GM13977 (cell line): ENCODE measurements at regions not wholly inside any gene's neighbourhood (a gene's known extent, or its start where the extent isn't known, plus 50 kb on each side); places are given as distances from the start of the nearest gene placed in this dataset.

Experiments
- DNase-seq: peaks from one replicate; pipeline ENCODE4 v3.0.0; 2012; ENCODE audit warnings: low spot score
- in situ Hi-C: fragments of 300-500 bp; cut with MboI; formaldehyde crosslinking; loops from one replicate; pipeline ENCODE4 v1.12.0; 2022; ENCODE audit warnings: low sequenced_read_pairs, low pct_unique_long_range_greater_than_20kb, mixed read lengths, inconsistent platforms; ENCODE audit not compliant: unreplicated experiment
- TF ChIP-seq, protein P1 (sequence below): IDR thresholded peaks from 2 replicates; pipeline ENCODE4 v1.5.1; 2012; ENCODE audit warnings: mild to moderate bottlenecking, control low read depth; ENCODE audit not compliant: insufficient read depth; ENCODE audit errors: extremely low read depth, missing control alignments

GRCh38 chr2:150690870-150691269 is 203.4 kb upstream of the RND3 start:
- in situ Hi-C loops, result no loop called here
- TF ChIP-seq, protein P1, sequence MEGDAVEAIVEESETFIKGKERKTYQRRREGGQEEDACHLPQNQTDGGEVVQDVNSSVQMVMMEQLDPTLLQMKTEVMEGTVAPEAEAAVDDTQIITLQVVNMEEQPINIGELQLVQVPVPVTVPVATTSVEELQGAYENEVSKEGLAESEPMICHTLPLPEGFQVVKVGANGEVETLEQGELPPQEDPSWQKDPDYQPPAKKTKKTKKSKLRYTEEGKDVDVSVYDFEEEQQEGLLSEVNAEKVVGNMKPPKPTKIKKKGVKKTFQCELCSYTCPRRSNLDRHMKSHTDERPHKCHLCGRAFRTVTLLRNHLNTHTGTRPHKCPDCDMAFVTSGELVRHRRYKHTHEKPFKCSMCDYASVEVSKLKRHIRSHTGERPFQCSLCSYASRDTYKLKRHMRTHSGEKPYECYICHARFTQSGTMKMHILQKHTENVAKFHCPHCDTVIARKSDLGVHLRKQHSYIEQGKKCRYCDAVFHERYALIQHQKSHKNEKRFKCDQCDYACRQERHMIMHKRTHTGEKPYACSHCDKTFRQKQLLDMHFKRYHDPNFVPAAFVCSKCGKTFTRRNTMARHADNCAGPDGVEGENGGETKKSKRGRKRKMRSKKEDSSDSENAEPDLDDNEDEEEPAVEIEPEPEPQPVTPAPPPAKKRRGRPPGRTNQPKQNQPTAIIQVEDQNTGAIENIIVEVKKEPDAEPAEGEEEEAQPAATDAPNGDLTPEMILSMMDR, result no peak
- DNase-seq, result no peak

DNA sequence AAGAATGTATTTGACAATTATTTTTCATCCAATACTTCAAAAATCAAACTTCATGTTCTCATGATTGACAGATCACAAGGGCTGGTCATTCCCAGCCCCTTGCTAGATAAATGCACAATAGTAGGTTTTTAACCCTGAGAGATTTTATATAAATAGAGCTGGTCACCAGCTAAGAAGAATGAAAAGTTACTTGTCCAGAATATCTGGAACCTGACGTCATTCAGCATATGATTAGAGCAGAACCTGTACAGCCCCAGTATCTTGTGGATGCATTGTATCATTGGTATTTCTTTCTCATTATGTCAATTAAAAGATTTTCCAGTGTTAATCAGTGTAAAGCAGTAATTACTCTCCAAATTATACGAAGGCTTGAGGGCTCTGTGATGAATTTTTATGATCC is 202.8 kb upstream of the RND3 start:
- TF ChIP-seq, protein P1, result no peak
- in situ Hi-C loops, result no loop called here
- DNase-seq, result no peak

DNA sequence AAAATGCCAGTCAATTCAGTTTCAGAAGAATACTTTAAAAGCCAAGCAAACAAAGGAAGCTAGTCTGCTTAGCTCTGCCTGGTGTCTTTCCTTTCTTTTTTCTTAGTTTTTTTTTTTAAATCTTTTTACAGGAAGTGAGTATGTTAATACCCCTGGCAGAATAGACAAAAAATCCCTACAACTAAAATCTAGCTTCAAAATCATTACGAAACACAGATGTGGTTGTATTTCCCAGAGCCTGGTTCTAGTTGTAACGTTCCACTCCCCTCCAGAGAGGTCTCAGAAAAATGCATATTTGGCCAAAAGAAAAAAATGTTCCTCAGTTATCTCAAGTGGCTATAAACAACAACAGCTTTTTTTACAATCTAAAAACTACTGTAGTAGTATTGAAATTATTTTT is 202.1 kb upstream of the RND3 start:
- DNase-seq, result no peak
- TF ChIP-seq, protein P1, result no peak
- in situ Hi-C loops, result no loop called here

DNA sequence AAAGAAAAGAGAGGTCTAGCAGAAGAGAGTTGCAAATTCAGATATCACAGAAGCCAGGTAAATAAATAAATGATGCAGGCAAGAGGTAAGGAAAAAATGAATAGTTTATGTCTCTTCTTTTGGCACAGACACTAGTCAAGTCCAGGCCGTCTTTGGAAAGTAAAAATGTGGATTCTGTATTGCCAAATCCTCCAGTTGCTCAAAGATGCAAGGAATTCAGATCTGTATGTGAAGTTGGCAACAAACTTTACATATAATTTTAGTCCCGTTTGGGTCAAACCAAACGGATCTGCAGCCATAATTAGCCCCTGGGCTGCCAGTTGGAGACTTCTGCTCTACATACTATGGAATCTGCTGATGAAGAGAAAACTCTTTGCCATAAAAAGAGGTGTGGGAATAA is 200.5 kb upstream of the RND3 start:
- TF ChIP-seq, protein P1, result no peak
- no peak for DNase-seq
- in situ Hi-C loops, result no loop called here

- in situ Hi-C loops, result no loop called here
- TF ChIP-seq, protein P1, result no peak
These were observed 198.9 kb upstream of the RND3 start for GRCh38 chr2:150686391-150686790.

GRCh38 chr2:150681120-150681804 is 193.8 kb upstream of the RND3 start:
- TF ChIP-seq, protein P1, result no peak
- in situ Hi-C loops, result no loop called here
- DNase-seq, result no peak

More at GRCh38 chr2:150686391-150686790, 198.9 kb upstream of the RND3 start:
- no peak for DNase-seq

- in situ Hi-C loops, result no loop called here
- no peak for DNase-seq
- TF ChIP-seq, protein P1, result no peak
These were observed 192.1 kb upstream of the RND3 start for GRCh38 chr2:150679456-150680120.
